Activated naive CD8-positive, alpha-beta T cell treated with anti-CD3 and anti-CD28 coated beads, Interleukin-2, amount 50 U/mL, for 24 hours (primary cell): ENCODE measurements at regions not wholly inside any gene's neighbourhood (a gene's known extent, or its start where the extent isn't known, plus 50 kb on each side); places are given as distances from the start of the nearest gene placed in this dataset.

Experiments
- ATAC-seq: fragments of 150-1000 bp; cut with Tn5 transposase; one replicate; pipeline ENCODE4 v1.10.0; 2021
- DNase-seq: peaks from one replicate; pipeline ENCODE4 v3.0.0; 2021
- H3K27ac Mint-ChIP-seq: one replicate; pipeline ENCODE4 v1.8.0; 2021; ENCODE audit warnings: mild to moderate bottlenecking, mixed read lengths
- H3K27me3 Mint-ChIP-seq: one replicate; pipeline ENCODE4 v1.8.0; 2021; ENCODE audit warnings: mixed read lengths
- H3K36me3 Mint-ChIP-seq: one replicate; pipeline ENCODE4 v1.8.0; 2021; ENCODE audit warnings: low read depth, mixed read lengths
- H3K4me1 Mint-ChIP-seq: one replicate; pipeline ENCODE4 v1.8.0; 2021; ENCODE audit warnings: mixed read lengths
- H3K4me3 Mint-ChIP-seq: one replicate; pipeline ENCODE4 v1.8.0; 2021; ENCODE audit warnings: mild to moderate bottlenecking, moderate library complexity, mixed read lengths
- H3K9me3 Mint-ChIP-seq: one replicate; pipeline ENCODE4 v1.8.0; 2021; ENCODE audit warnings: mixed read lengths

GRCh38 chr3:68428495-68428894 lies 503.9 kb downstream of the TAFA4 start:
- H3K36me3 Mint-ChIP-seq = no peaks in the 10 kb centered on the region
- H3K27me3 Mint-ChIP-seq = no peaks in the 10 kb centered on the region
- DNase-seq = no peak
- ATAC-seq = no peak
- H3K4me1 Mint-ChIP-seq = no peaks in the 10 kb centered on the region
- no peaks in the 10 kb centered on the region for H3K9me3 Mint-ChIP-seq
- H3K4me3 Mint-ChIP-seq = no peak overlapping the region
- no peak overlapping the region for H3K27ac Mint-ChIP-seq

- no peaks in the 10 kb centered on the region for H3K36me3 Mint-ChIP-seq
- ATAC-seq (no peak), DNase-seq (no peak)
- no peaks in the 10 kb centered on the region for H3K4me1 Mint-ChIP-seq
- H3K4me3 Mint-ChIP-seq = no peak overlapping the region
- H3K27ac Mint-ChIP-seq = no peak overlapping the region
- no peaks in the 10 kb centered on the region for H3K9me3 Mint-ChIP-seq
- no peaks in the 10 kb centered on the region for H3K27me3 Mint-ChIP-seq
Observed at GRCh38 chr3:68424796-68425460, 507.4 kb downstream of the TAFA4 start.

- H3K36me3 Mint-ChIP-seq = peaks cover 2% of the 10 kb centered on the region
- DNase-seq (no peak), ATAC-seq (no peak)
Observed at GRCh38 chr3:68408626-68409025, 523.7 kb downstream of the TAFA4 start.

GRCh38 chr3:68403741-68404140 lies 528.6 kb downstream of the TAFA4 start:
- H3K27me3 Mint-ChIP-seq = no peaks in the 10 kb centered on the region
- H3K36me3 Mint-ChIP-seq = no peaks in the 10 kb centered on the region
- ATAC-seq = no peak
- no peaks in the 10 kb centered on the region for H3K9me3 Mint-ChIP-seq
- H3K27ac Mint-ChIP-seq = no peak overlapping the region
- no peak overlapping the region for H3K4me3 Mint-ChIP-seq
- DNase-seq = no peak
- no peaks in the 10 kb centered on the region for H3K4me1 Mint-ChIP-seq

More at GRCh38 chr3:68408626-68409025, 523.7 kb downstream of the TAFA4 start:
- H3K4me1 Mint-ChIP-seq = no peaks in the 10 kb centered on the region
- no peaks in the 10 kb centered on the region for H3K27me3 Mint-ChIP-seq
- H3K27ac Mint-ChIP-seq = no peak overlapping the region
- peaks cover 1% of the 10 kb centered on the region for H3K9me3 Mint-ChIP-seq
- no peak overlapping the region for H3K4me3 Mint-ChIP-seq

DNA sequence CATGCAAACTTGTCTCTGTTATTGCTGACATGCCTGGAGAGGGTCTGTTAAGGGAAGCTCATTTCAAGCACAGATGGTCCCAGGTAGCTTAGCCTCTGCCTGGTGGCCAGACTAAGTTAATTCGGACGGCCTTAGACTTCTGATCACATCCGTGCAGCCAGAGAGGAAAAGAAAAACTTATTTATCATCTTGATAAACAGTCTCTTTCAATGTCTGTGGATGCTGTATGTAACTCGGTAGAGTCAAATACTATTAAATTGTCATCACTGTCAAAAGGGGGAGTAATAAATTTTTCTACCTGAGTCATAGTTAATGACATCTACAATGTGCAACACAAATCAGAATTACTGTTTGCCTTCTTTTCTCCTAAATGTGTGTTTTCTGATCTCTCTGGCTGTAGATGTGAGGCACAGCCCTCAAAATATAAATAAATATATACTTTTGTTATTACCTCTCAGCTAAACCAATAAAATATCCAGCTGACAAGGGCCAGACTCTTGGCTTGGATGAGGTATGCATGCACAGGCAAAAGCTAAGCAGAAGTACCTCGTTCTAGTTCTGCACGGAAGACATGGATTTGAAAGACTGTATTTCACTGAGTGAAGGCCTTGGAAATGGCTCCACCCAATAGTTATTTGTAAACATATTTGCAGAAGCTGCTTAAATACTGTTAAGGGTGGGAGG lies 530.0 kb downstream of the TAFA4 start:
- no peak overlapping the region for H3K27ac Mint-ChIP-seq
- DNase-seq (no peak), ATAC-seq (no peak)
- no peaks in the 10 kb centered on the region for H3K36me3 Mint-ChIP-seq
- no peaks in the 10 kb centered on the region for H3K4me1 Mint-ChIP-seq
- H3K4me3 Mint-ChIP-seq = no peak overlapping the region
- H3K27me3 Mint-ChIP-seq = no peaks in the 10 kb centered on the region
- peaks cover under 1% of the 10 kb centered on the region for H3K9me3 Mint-ChIP-seq

DNA sequence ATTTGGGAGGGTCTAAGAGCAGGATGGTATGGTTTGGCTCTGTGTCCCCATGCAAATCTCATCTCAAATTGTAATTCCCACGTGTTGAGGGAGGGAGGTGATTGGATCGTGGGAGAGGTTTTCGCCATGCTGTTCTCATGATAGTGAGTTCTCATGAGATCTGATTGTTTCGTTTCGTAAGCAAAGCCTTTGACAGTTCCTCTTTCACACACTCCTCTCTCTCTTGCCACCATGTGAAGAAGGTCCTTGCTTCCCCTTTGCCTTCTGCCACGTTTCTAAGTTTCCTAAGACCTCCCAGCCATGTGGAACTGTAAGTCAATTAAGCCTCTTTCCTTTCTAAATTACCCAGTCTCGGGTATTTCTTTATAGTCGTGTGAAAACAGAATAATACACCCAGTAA lies 553.7 kb downstream of the TAFA4 start:
- Mint-ChIP-seq H3K9me3 (peaks cover 35% of the 10 kb centered on the region), H3K27me3 (no peaks in the 10 kb centered on the region), H3K4me1 (no peaks in the 10 kb centered on the region), H3K4me3 (no peak overlapping the region), H3K27ac (no peak overlapping the region), H3K36me3 (no peaks in the 10 kb centered on the region)
- DNase-seq (no peak), ATAC-seq (no peak)

GRCh38 chr3:68373727-68374126 lies 558.6 kb downstream of the TAFA4 start:
- Mint-ChIP-seq H3K4me3 (no peak overlapping the region), H3K27me3 (no peaks in the 10 kb centered on the region), H3K9me3 (peaks cover 16% of the 10 kb centered on the region), H3K27ac (no peak overlapping the region), H3K36me3 (no peaks in the 10 kb centered on the region), H3K4me1 (no peaks in the 10 kb centered on the region)
- DNase-seq (no peak), ATAC-seq (no peak)

- ATAC-seq = no peak
- H3K4me1 Mint-ChIP-seq = no peaks in the 10 kb centered on the region
- DNase-seq = no peak
- no peak overlapping the region for H3K27ac Mint-ChIP-seq
- H3K4me3 Mint-ChIP-seq = no peak overlapping the region
- H3K9me3 Mint-ChIP-seq = no peaks in the 10 kb centered on the region
- no peaks in the 10 kb centered on the region for H3K27me3 Mint-ChIP-seq
- H3K36me3 Mint-ChIP-seq = no peaks in the 10 kb centered on the region
Observed at GRCh38 chr3:68363796-68364195, 568.6 kb downstream of the TAFA4 start.

DNA sequence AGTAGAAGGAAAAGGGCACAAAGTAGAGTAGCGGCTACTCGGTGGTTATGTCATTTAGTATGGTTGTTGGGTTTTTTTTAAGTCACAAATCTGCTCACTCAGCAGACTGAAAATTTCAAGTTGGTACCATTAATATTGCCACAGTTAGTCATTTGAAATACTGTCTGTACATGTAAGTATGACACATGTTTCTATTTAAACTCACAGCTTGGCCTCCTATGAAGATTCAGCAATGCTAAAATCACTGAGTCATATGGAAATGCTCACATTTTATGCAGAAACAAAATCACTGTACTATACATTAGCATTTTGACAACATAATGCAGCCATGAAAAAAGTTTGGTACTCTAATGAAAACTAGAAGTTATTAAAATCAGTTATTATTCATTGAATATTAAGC lies 571.9 kb downstream of the TAFA4 start:
- ATAC-seq = no peak
- Mint-ChIP-seq H3K4me1 (no peaks in the 10 kb centered on the region), H3K27me3 (no peaks in the 10 kb centered on the region), H3K4me3 (no peak overlapping the region), H3K27ac (no peak overlapping the region), H3K9me3 (no peaks in the 10 kb centered on the region), H3K36me3 (no peaks in the 10 kb centered on the region)
- no peak for DNase-seq

GRCh38 chr3:68345781-68346180 lies 586.6 kb downstream of the TAFA4 start:
- no peak overlapping the region for H3K4me3 Mint-ChIP-seq
- ATAC-seq (no peak), DNase-seq (no peak)
- H3K36me3 Mint-ChIP-seq = no peaks in the 10 kb centered on the region
- H3K27ac Mint-ChIP-seq = no peak overlapping the region
- no peaks in the 10 kb centered on the region for H3K4me1 Mint-ChIP-seq
- H3K27me3 Mint-ChIP-seq = peaks cover 1% of the 10 kb centered on the region
- H3K9me3 Mint-ChIP-seq = no peaks in the 10 kb centered on the region

- Mint-ChIP-seq H3K36me3 (no peaks in the 10 kb centered on the region), H3K4me1 (no peaks in the 10 kb centered on the region), H3K9me3 (no peaks in the 10 kb centered on the region), H3K4me3 (no peak overlapping the region), H3K27me3 (no peaks in the 10 kb centered on the region), H3K27ac (no peak overlapping the region)
- ATAC-seq = no peak
- DNase-seq = no peak
Observed at GRCh38 chr3:68342426-68342825, 589.9 kb downstream of the TAFA4 start.

- H3K27me3 Mint-ChIP-seq = peaks cover 2% of the 10 kb centered on the region
- H3K4me3 Mint-ChIP-seq = no peak overlapping the region
- ATAC-seq (no peak), DNase-seq (no peak)
- no peaks in the 10 kb centered on the region for H3K36me3 Mint-ChIP-seq
- H3K4me1 Mint-ChIP-seq = no peaks in the 10 kb centered on the region
- H3K27ac Mint-ChIP-seq = no peak overlapping the region
- H3K9me3 Mint-ChIP-seq = peaks cover 4% of the 10 kb centered on the region
Observed at GRCh38 chr3:68336042-68336441, 596.3 kb downstream of the TAFA4 start.

GRCh38 chr3:68334367-68334986 lies 597.9 kb downstream of the TAFA4 start:
- Mint-ChIP-seq H3K36me3 (no peaks in the 10 kb centered on the region), H3K27ac (no peak overlapping the region), H3K4me3 (no peak overlapping the region), H3K9me3 (peaks cover 4% of the 10 kb centered on the region), H3K4me1 (no peaks in the 10 kb centered on the region), H3K27me3 (peaks cover 2% of the 10 kb centered on the region)
- no peak for ATAC-seq
- no peak for DNase-seq

- Mint-ChIP-seq H3K4me1 (no peaks in the 10 kb centered on the region), H3K4me3 (no peak overlapping the region), H3K27me3 (no peaks in the 10 kb centered on the region), H3K9me3 (peaks cover 14% of the 10 kb centered on the region), H3K36me3 (no peaks in the 10 kb centered on the region), H3K27ac (no peak overlapping the region)
- ATAC-seq = no peak
- DNase-seq = no peak
Observed at GRCh38 chr3:68328049-68328448, 604.3 kb downstream of the TAFA4 start.

DNA sequence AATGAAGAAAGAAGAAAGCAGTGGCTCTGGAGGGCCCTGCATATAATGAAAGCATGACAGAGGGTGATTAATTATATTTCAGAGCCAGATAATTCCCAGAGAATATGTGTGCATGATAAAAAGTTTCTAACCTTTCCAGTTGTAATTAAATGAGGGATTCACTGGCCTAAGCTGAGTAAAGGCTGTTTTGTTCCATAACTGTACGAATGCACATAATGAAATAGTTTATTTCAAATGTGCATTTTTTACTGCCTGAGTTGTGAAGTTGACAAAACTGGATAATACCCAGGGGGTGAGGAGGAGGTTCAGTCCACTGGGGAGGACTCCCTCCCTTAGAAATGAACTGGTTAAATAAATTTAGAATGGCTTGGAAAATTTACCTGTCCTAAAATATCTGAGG lies 616.4 kb downstream of the TAFA4 start:
- Mint-ChIP-seq H3K9me3 (peaks cover 10% of the 10 kb centered on the region), H3K27me3 (no peaks in the 10 kb centered on the region), H3K36me3 (peaks cover 2% of the 10 kb centered on the region), H3K4me3 (no peak overlapping the region), H3K27ac (no peak overlapping the region), H3K4me1 (no peaks in the 10 kb centered on the region)
- ATAC-seq = no peak
- DNase-seq = no peak
